ENCODE measurements at regions not wholly inside any gene's neighbourhood (a gene's known extent, or its start where the extent isn't known, plus 50 kb on each side); places are given as distances from the start of the nearest gene placed in this dataset.

DNA sequence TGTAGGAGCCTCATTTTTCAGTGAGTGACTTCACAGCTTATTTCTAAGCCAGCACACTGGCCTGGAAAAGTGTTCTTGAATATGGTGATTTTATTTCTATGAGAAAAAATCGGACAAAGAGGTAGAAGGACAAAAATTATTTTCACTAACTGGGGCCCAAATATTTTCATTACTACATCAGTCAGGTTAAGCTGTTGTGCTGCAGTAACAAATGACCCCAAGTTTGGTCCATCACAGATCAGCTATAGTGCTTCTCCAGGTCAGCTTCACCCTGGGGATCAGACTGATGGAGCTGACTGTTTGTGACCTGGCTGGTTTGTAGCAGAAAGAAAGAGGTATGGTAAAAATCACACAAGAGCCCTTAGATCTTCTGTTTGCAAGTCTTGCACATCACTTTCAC is 97.9 kb upstream of the STT3B start:
- in situ Hi-C loops (cut with HindIII; ENCODE audit: low sequenced_read_pairs), result no loop called here

DNA sequence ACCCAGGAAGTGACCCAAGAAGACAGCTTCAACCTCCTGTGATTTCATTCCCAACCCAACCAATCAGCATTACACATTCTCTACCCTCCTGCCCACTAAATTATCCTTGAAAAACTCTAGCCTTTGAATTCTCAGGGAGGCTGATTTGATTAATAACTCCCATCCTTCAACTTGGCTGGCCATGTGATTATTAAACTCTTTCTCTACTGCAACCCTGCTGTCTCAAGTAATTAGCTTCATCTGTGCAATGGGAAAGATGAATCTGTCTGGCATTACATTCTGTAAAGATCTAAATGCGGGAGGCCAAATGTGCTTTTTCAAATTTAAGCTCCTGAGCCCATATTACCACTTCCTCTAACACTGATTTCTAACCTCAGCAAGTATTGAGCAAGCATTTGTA is 95.9 kb upstream of the STT3B start:
- in situ Hi-C loops (cut with HindIII; ENCODE audit: low sequenced_read_pairs), result no loop called here

DNA sequence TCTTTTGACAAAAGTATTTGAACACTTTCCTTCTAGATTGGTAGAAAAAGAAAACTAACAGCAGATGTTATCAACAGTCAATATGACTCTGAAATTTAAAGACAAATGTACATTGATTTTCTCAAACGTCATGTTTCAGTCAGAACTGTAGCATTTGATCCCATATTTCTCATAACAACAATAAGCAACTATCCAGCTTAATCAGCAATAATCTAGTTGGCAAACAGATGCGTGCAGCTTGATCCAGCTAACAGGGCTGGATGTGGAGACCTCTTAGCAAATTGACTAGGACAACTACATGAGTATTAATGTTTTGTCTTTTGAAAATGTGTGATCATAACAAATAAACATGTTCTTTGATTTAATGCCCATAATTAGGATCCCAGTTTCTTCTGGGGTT is 94.0 kb upstream of the STT3B start:
- in situ Hi-C loops (cut with HindIII; ENCODE audit: low sequenced_read_pairs), result no loop called here

DNA sequence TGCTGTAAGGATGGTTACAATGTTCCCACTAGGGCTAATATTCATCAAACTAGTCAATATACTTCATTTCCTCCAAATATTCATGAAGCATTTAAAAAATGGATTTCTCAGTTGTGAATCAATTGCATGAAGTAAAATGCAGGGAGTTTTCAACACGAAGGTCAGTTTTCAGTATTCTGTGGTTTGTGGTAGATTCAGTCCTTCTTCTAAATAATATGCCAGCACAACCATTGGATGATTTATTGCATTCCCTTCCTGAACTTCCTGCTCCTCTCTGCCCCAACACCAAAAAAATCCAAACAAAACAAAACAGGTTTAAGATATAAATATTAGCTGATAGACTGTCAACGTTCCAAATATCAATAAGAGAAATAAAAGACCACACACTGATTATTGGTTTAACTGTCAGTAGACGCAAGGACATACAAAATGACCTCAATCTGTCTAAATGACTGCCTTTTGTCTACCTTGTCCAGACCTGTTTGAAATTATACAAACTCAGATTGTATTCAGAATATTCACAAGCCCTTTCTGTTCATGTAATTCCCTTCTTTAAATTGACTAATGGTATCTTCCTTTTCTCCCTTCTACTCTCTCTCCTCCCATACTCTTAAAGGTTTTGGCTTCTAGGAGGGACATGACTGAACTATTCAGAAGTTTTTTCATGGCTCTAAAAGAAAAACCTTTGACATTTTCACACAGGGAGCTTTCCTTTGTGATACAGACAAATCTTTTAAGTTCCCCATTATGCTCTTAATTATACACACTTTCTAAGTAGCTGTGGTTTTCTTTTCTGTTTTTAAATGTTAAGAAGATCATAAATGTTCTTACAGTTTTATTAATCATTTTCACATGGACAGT is 92.6 kb upstream of the STT3B start:
- in situ Hi-C loops (cut with HindIII; ENCODE audit: low sequenced_read_pairs), result no loop called here

DNA sequence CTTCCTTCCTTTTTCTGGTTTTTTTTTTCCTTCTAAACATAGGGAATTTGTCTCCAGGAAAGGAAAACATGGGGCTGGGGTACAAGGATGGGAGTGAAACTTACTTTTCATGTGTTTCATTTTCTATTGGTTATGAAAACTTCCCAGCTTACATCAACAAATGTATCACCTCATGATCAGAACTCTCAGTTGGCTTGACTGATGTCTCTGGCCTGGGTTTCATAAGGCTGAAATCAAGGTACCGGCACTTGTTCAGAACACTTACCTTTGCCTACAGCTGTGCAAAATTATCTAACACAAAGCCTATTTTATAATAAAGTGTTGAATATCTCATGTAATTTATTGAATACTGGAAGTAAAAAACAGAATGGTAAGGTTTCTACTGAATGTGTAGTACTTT is 91.8 kb upstream of the STT3B start:
- in situ Hi-C loops (cut with HindIII; ENCODE audit: low sequenced_read_pairs), result no loop called here

DNA sequence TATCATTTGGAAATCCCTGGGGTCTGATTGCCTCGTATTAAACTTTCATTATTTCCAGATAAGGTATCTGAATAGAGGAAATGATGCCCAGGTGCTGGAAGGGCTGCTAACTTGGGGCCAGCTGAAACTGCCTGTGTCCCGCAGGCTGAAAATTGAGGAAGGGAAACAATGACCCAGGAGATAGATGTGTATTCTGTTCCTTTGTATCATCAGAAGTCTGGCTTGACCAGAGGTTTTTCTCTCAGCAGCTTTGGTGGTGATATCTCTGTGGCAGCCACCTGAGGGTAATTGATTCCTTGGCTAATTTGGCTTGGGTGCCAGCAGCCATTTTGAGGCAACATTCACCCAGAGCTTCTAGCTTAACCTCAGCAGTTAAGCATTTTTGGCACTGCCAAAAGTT is 90.0 kb upstream of the STT3B start:
- in situ Hi-C loops (cut with HindIII; ENCODE audit: low sequenced_read_pairs), result no loop called here

DNA sequence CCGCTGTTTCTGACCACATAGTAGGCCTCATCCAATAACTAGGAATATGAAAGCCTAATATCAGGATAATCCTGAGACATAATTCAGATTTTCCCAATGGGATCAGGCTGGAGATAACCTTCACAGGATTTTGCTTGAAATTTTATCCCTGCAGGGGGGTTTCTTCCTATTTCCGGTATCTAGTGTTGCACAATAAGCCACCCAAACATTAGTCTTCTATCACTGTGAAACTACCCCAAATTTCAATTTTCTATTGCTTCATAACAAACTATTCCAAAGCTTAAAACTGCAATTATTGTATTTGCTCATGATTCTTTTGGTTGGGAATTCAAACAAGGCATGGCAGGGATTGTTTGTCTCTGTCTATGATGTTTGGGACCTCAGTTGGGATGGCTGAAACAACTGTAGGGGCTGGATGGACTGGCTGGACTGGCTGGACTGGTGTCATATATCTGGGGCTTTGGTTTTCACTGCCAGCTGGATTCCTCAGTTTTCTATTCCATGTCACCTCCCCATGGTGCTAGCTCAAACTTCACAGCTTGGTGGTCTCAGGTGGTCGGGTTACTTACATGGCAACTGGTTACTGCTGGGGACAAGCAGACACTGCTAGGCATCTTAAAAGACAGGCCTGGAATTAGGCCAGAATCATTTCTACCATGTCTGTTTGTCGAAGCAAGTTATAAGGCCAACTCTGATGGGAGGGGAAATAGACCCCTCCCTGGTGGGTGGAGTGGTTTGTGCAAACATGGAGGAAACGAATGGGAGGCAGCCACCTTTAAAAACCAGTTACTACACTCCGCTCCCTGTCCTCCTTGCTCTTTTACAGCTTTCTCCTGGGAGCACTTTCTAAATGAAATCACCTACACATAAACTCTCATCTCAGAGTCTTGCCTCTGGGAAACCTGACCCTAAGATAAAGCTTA is 88.2 kb upstream of the STT3B start:
- in situ Hi-C loops (cut with HindIII; ENCODE audit: low sequenced_read_pairs), result no loop called here

DNA sequence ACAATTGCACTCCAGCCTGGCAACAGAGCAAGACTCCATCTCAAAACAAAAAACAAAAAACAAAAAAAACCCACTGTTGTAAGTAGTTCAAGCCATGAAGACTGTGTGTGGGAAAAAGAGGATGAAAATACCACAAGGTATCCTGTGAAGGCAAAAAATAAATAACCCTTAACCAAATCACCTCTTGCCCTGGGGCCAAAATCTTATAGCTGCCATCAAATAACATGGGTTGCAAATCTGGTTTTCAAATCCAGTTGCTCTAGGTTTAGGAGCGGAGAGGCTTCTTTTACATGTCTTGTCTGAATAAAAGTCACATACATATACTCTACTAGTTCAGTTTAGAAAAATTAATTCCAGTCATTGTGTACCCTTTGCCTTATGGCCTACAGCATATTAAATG is 87.0 kb upstream of the STT3B start:
- in situ Hi-C loops (cut with HindIII; ENCODE audit: low sequenced_read_pairs), result no loop called here

DNA sequence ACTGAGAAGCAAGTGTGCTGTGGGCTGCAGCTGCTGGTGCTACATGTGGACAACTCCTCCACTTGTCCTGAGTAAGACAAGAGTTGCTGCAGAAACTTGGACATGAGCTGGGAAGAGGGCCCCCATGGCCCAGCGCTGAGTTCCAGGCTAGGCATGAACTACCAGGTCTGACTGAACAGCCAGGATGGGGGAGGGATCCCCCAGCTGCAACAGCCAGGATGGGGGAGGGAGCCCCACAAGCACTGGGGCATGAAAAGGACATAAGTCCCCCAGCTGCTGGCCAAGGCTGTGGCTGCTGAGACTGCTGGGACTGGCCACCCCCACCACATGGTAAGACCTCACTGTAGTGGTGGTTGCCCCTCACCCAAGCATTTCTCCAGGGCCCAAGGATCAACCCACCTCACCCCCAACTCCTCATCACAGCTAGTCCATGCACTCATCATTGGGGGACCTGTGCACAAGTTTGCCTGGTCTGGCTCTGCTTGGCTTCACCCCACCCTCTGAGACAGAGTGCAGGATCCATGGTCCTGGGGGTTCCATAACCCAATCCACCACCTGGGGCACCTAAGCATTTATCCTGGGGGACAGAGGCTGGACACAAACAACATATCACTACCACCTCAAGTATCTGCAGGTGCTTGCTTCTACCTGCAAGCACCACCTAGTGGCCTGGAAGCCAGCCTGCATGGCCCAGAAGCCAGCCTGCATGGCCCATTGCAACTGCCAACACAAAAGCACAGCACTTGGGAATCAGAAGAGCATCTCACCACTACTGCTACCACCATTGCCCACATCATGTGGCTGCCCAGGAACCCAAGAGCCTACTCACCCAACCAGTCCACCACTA is 84.5 kb upstream of the STT3B start:
- in situ Hi-C loops (cut with HindIII; ENCODE audit: low sequenced_read_pairs), result no loop called here

DNA sequence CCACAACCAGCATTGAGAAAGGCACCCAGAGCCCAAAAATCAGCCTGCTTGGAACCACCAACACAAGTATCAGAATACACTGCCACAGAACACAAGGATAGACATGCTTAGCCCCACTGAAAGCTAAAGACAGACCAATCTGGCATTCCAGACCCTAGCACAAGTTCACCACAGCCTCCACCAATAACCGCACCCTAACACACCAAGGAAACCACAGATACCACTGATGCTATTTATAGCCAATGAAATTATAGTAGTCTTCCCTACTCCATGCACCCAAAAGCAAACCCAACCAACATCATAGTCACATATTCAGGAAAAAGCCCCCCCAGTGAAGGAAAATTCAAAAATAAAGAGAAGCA is 83.9 kb upstream of the STT3B start:
- in situ Hi-C loops (cut with HindIII; ENCODE audit: low sequenced_read_pairs), result no loop called here

DNA sequence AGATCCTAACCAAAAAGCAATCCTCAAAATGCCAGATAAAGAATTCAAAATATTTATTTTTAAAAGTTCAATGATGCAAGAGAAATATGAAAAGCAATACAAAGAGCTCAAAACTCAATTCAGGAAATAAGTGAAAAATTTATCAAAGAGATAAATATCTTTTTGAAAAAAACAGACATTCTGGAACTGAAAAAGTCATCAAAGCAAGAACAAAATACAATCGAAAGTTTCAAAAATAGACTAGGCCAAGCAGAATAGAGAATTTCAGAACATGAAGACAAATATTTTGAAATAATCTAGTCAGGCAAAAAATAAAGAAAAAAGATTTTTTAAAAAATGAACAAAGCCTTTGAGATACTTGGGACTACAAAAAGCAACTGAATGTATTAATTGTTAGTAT is 83.4 kb upstream of the STT3B start:
- in situ Hi-C loops (cut with HindIII; ENCODE audit: low sequenced_read_pairs), result no loop called here

DNA sequence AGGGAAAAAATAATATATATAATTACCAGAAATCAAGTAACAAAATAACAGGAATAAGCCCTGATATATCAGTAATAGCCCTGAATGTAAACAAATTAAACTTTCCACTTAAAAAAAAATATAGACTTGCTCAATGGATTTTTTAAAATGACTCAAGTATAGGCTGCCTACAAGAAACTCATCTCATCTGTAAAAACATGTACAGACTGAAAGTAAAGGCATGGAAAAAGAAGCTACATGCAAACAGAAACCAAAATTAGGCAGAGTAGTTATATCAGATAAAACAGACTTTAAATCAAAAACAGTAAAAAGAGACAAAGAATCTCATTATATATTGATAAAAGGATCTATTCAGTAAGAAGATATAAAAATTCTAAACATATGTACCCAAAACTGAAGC is 82.4 kb upstream of the STT3B start:
- in situ Hi-C loops (cut with HindIII; ENCODE audit: low sequenced_read_pairs), result no loop called here

DNA sequence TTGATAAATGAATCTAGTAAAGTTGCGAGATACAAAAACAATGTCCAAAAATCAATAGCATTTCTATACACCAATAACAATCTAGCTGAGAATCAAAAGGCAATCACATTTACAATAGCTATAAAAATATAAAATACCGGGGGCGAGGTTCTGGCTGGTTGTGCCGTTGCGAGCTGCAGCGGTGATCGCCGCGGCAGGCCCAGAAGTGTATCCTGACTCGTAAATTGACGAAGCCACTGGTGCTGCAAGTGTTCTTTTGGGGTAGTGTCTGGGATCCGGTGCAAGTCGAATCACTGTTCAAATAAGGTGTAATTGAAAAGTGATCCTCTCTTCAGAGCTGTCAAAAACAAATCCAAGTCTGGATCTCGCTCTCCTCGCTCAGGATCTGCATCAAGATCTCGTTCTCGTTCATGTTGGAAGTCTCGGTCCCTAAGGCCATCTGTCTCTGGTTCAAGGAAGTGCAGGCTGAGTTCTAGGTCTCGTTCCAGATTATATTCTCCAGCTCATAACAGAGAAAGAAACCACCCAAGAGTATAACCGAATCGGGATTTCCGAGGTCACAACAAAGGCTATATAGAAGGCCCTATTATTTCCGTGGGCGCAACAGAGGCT is 80.1 kb upstream of the STT3B start:
- in situ Hi-C loops (cut with HindIII; ENCODE audit: low sequenced_read_pairs), result no loop called here

DNA sequence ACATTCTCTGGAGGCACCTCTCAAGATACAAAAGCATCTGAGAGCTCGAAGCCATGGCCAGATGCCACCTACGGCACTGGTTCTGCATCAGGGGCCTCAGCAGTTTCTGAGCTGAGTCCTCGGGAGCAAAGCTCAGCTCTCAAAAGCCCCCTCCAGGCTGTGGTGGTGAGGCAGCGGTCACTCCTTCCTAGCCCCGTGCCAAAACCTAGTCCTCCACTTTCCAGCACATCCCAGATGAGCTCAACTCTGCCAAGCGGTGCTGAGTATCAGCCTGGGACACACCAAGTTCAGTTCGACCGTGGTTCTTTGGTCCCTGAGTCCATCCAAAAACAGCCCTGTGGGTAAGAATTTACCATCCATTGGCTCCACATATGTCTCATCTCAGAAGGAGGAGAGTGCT is 79.3 kb upstream of the STT3B start:
- in situ Hi-C loops (cut with HindIII; ENCODE audit: low sequenced_read_pairs), result no loop called here

DNA sequence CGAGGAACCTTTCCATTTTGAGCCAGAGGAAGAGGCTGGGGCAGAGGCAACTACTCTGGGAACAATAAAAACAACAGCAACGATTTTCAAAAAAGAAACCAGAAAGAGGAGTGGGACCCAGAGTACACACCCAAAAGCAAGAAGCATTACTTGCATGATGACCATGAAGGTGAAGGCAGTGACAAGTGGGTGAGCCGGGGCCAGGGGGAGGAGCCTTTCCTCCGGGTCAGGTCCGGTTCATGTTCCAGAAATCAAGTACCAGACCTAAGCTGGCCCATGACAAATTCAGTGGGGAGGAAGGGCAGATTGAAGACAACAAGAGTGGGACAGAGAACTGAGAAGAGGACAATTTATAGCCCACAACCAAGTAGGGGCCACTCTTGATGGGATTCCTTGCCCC is 77.2 kb upstream of the STT3B start:
- in situ Hi-C loops (cut with HindIII; ENCODE audit: low sequenced_read_pairs), result no loop called here

DNA sequence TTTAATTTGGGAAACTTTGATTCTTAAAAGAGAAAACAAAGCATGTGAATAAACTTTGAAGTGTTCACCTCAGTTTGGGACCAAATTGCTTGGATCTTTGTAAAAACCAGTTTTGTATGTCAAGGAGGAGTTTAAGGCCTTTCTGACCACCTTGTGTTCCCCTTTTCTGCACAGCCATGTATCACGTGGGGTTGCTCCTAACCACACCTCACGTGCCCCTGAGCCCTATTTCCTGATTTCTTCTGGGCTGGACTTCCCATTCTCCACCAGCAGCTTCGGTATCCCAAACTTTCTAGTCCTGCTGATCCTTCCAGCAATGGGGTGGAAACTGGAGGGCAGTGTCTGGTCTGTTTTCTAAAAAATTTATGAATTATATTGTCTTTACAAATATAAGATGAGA is 76.4 kb upstream of the STT3B start:
- in situ Hi-C loops (cut with HindIII; ENCODE audit: low sequenced_read_pairs), result no loop called here

DNA sequence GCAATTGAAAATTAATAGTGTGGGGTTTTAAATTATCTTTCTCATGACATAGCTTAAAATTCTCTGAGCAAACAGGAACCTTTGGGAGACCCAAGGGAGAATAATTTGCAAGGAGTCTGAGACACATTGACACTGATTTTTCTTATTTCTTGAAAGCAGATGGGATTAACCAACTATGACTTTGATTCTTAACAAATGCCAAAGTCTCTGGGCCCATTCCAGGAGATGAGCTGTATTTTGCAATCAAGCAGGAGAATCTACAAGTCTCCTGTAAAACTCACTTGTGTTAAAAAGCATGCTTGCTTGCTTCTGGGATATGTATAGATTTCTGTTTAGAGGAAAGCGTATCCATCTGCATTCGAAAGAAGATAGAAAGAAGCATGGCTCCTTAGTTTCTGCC is 71.3 kb upstream of the STT3B start:
- in situ Hi-C loops (cut with HindIII; ENCODE audit: low sequenced_read_pairs), result no loop called here

DNA sequence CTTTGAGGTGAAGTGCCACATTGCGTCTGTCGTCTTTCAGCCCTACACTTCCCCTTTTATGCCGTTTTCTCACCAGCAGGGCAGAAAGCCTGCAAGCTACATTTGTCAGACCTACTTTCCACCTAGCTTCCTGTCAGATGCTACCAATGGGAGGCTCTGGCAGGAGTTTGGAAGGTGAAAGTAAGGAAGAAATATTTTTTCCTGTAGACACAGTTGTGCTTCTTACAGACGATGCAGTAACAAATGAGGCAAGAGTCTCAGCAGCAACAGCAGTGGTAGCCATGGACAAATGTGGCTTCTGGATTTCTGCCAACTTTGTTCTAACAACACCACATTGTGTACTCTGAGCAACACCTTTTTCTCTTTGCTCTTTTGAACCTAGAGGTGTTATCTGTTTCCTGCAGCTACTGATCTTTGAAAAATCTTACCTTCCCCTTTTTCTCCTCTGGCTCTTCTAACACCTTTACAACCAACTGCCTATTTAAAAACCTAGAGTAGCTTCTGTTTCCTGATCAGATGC is 70.6 kb upstream of the STT3B start:
- in situ Hi-C loops (cut with HindIII; ENCODE audit: low sequenced_read_pairs), result no loop called here

DNA sequence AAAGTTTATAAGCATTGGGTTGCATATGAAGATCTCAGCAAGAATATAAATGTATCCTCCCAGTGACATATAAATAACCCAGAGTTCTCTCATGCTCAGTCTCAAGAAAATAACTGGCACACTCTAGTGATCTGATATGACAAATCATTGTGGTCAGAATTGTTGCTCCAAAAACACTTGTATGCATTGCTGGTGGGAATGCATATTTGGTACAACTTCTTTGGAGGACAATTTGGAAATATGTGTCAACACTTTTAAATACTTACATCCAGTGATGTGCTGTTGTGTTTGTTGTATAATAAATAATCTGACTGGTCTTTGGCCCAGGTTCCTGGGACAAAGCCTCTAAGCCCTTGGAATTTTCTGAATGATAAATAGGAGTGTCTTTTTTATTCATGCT is 66.7 kb upstream of the STT3B start:
- in situ Hi-C loops (cut with HindIII; ENCODE audit: low sequenced_read_pairs), result no loop called here

DNA sequence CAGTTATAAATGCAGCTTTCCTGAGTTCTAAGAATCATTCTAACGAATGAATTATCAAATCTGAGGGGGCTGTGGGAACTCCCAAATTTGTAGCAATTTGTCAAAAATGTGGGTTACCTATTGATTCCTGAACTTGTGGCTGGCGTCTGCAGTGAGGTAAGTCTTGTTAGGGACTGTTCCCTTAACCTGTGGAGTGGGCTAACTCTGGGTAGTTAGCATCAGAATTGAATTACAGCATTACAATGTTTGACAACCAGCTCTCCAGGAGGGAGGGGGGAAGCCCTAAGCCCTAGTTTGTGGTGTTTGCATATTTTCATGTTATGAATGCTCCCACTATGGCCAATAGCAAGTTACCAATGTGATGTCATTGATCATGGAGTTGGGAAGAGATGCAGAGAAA is 65.9 kb upstream of the STT3B start:
- in situ Hi-C loops (cut with HindIII; ENCODE audit: low sequenced_read_pairs), result no loop called here

DNA sequence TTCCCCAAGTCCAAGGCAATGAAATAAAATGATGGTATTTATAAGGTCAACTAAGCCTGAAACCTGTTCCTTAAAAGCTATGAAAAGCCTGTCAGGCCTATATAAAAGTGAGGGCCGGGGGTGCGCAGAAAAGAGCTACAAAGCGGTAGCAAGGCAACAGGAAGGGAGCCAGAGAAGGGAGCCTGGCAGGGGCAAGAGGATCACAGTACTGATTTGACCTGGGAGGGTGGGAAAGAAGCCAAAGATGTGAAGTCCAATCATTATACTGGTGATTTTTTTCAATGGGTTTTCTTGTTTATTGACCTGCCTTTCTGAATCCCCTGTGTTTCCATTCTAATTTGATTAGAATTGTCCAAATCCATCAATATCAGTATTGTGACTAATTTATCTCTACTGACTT is 64.3 kb upstream of the STT3B start:
- in situ Hi-C loops (cut with HindIII; ENCODE audit: low sequenced_read_pairs), result no loop called here

Data from endothelial cell of hepatic sinusoid (primary cell).